Skeletal muscle cell (primary cell): ENCODE measurements at regions not wholly inside any gene's neighbourhood (a gene's known extent, or its start where the extent isn't known, plus 50 kb on each side); places are given as distances from the start of the nearest gene placed in this dataset.
"Not testable (repeated sequence)": the region's sequence is repeated elsewhere in the genome, so short reads cannot be mapped to it uniquely, and the experiment has no call there.

Experiments used
- DNase-seq: peaks from one replicate; pipeline ENCODE4 v3.0.0-alpha.2; 2010; ENCODE audit warnings: low read depth
- H3K4me3 ChIP-seq: 2 replicates; pipeline ENCODE4 v1.5.1; 2011; ENCODE audit warnings: low read depth, mild to moderate bottlenecking, control low read depth, low read length, moderate library complexity

GRCh38 chr16:73993878-73994277 is 302.7 kb upstream of the PSMD7 start:
- no peak for DNase-seq
- H3K4me3 ChIP-seq = no peak overlapping the region

- H3K4me3 ChIP-seq = no peak overlapping the region
- DNase-seq = no peak
Measured at GRCh38 chr16:73978407-73978784, 318.2 kb upstream of the PSMD7 start.

DNA sequence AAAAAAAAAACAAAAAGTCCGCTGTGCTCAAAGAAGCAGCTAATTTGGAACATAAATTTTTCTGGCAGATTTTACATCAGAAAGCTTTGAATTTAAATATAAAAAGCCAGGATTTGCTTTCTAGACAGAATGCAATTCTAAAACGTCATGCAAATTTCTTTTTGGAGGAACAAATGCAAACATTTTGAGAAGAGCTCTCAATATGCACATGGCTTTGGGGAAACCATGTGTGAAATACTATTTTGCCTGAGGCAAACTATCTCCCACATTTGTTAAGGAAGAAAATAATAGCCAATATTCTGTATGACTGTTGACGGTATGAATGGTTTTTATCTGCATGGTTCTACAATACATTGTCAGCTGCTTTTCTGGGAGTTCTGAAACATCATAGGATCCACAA is 320.0 kb upstream of the PSMD7 start:
- DNase-seq = no peak
- H3K4me3 ChIP-seq = no peak overlapping the region

- DNase-seq = no peak
Measured at GRCh38 chr16:73973174-73973573, 323.4 kb upstream of the PSMD7 start.

GRCh38 chr16:73966851-73967250 is 329.8 kb upstream of the PSMD7 start:
- no peak for DNase-seq

More at GRCh38 chr16:73973174-73973573, 323.4 kb upstream of the PSMD7 start:
- H3K4me3 ChIP-seq = no peak overlapping the region

GRCh38 chr16:73965591-73965990 is 331.0 kb upstream of the PSMD7 start:
- H3K4me3 ChIP-seq = no peak overlapping the region
- DNase-seq = no peak

More at GRCh38 chr16:73966851-73967250, 329.8 kb upstream of the PSMD7 start:
- H3K4me3 ChIP-seq = no peak overlapping the region

DNA sequence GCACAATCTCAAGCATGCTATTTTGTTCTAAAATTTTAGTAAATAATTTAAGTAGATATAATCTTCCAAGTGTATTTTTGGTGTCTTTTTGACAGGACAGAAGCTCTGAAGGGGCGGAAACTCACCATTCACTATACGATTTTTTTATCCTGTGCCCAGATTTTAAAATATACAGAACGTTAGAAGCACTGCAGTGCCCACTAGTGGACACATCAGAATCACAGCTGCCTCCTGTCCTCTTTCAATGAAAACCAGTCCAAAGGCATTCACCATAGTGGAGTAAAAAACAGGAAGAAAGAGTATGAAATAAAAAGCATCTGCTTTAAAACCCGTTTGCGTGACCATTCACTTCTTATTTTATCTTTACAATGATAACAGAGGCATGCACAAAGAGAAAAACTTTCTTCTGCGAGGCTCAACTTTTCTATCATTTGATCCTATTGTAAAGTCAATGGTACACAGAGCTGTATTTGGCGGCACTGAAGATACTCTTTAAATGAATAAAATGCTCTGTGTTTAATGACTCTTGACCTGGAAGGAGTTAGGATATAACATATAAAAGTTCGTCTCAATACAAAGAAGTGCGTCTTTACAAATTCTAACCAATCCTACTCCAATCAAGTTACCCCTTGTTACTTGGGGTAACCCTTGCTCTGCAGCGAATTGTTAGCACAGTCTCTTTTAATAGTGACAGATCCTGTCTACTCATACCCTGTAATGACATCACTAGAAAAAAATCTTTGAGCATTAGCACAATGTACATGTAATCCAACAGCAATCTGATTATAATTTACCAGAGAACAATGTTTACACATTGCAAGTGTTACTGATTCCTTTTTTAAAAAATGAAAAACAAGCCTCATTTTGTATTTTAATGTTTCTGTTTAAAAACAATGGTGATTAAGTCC is 339.8 kb upstream of the PSMD7 start:
- H3K4me3 ChIP-seq = no peak overlapping the region
- peak; percentile 13 for DNase-seq

DNA sequence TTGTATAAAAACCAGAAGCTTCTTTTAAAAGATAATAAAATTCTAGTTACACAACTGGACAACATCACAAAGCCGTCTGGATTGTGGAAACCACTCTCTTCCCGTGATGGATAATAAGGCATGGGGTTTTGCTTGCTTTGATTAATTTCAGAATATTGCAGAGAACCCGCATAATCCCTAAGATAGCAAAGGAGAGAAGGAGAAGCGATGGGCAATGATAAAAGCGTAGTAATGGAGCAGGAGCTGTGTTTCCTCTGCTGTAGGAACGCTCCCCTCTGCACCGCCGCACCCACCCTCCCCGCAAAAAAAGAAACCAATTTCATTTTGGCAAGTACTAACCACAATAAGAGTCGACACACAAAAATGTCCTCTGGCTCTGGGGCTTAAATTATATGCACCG is 340.9 kb upstream of the PSMD7 start:
- H3K4me3 ChIP-seq = no peak overlapping the region
- DNase-seq = no peak

GRCh38 chr16:73955255-73955654 is 341.4 kb upstream of the PSMD7 start:
- DNase-seq = no peak
- no peak overlapping the region for H3K4me3 ChIP-seq

DNA sequence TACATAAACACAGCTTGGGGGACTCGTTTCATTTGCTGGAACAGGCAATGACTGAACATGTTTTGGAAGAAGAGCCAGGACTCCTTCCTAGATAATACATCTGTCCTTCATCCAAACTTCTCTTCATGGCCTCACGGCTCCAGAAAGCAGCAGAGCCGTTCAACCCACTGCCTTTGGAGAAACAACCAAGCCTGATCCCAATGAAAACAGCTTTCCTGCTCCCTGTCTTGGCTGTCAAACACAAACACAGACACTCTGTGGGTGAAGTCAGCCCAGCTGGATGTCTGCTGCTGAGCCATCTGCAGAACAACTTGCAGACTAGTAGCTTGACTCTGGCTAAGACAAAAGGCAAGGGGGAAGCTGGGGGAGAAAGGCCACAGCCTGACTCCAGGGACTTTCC is 345.1 kb upstream of the PSMD7 start:
- no peak for DNase-seq
- H3K4me3 ChIP-seq = no peak overlapping the region

DNA sequence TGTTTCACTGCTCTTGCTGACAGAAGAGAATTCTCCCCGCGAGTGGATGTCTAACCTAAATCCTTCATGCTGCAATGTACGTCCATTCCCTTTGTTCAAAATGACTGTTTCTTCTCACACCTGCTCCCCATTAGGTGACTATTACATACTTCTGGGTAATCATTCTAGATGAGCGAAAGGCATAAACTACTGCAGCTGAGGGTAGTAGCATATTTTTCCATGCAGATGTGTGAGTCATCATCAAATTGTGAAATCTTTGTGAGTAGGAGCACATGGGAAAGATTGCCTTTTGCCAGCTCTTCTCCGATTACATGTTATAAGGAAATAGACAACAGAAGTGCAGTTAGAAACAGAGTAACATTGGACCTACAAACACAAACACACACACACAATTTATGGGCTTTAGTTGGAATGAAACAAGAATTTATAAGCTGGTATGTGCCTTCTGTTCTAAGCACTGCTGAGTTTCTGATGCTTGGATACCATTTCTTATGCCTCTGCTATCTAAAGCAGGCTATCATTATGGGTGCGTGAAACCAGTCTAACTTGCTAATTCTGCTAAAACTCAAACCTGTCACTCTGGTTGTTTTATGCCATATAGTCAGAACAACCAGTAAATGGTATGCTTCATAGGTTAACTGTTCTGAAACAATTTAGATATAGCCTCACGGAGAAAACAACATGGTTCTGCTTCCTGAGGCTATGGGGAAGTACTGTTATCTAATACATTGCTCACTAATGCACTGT is 346.9 kb upstream of the PSMD7 start:
- H3K4me3 ChIP-seq = no peak overlapping the region
- DNase-seq = peak; percentile 65

DNA sequence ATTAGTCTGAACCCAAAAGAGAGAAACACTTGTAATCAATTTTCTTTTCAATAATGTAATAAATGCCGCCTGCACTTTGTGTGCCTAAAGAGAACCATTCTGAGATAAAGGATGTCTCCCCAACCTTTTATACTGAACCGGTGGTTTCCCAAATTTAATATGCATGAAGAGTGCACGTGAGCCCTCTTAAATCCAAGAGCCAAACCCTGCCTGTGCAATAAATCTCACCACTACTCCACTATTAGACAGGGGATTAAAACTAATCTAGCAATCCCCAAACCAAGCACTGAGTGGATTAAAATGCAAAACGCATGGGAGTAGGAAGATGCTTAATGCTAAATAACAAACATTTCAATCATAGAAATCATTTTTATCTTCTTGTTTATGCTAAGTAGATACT is 351.0 kb upstream of the PSMD7 start:
- no peak for DNase-seq
- no peak overlapping the region for H3K4me3 ChIP-seq

DNA sequence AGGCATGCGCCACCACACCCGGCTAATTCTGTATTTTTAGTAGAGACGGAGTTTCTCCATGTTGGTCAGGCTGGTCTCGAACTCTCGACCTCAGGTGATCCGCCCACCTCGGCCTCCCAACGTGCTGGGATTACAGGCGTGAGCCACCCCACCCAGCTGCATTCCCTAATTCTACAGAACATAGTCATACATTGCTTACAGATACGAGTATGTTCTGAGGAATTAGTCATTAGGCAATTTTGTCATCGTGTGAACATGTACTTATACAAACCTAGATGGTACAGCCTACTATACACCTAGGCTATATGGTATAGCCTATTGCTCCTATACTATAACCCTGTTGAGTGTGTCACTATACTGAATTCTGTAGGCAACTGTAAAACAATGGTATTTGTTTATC is 353.4 kb upstream of the PSMD7 start:
- H3K4me3 ChIP-seq, DNase-seq: not testable (repeated sequence)

DNA sequence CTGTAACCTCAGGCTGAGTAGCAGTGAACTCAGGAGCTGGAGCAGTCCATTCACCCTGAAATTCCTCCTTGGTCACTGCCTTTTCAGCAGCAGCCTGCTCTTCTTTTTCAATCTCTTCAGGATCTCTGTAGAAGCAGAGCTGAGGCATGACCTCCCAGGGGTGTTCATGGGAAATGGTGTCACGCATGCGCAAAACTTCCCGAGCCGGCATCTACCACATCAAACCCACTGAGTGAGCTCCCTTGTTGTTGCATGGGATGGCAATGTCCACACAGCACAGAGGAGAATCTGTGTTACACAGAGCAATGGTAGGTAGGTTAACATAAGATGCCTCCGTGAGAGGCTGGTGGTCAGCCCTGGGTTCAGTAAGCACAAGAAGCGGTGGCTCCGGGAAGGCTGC is 355.8 kb upstream of the PSMD7 start:
- H3K4me3 ChIP-seq, DNase-seq: not testable (repeated sequence)

DNA sequence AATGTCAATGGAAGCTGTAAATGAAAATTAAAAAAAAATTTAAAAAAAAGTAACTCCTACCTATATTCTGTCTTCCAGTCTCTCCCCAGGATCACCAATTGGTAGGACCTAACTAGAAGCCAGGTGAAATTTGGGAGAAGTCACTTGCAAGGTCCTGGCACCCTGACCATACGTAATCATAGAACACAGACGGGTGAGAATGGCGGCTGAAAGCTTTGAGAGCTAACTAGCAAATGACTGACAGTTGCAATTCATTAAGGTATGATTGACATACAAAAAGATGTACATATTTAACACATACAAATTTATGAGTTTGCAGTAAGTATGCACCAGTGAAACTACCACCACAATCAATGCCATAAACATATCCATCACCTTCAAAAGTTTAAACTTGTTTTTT is 372.7 kb upstream of the PSMD7 start:
- no peak for DNase-seq
- H3K4me3 ChIP-seq = no peak overlapping the region

- H3K4me3 ChIP-seq = no peak overlapping the region
- no peak for DNase-seq
Measured at GRCh38 chr16:73921295-73921694, 375.3 kb upstream of the PSMD7 start.

DNA sequence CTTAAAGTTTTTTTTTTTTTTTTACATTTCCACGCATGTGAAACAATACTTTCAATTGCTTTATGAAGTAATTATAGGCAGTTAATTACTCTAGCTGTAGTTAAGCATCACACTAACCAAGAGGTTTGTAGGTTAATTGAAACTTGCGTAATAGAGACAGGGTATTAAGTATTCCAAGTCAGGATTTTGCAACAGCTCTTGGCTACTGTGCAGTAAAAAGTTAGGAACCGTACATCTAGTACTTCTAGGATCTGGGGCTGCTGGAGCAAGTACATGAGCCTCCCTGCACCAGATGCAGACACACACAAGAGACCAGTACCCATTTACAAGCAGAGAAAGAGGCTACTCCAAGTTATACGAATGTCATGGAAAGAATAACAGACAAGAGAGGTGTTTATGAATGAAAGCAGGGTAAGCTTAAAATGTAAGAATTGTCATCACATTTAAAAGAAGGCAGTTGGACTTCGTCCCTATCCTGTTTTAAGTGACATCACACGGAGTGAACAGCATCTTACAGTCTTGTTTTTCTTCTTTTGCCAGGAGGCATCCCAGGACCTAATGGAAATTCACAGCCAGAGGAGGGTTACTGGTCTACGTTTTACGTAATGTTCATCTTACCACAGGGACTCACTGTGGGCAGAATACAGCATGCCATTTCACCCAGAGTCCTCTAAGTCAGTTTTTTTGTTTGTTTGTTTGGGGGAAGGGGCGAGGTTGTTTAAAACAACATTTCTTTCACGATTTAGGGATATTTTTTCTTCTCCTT is 379.6 kb upstream of the PSMD7 start:
- DNase-seq = no peak
- no peak overlapping the region for H3K4me3 ChIP-seq

DNA sequence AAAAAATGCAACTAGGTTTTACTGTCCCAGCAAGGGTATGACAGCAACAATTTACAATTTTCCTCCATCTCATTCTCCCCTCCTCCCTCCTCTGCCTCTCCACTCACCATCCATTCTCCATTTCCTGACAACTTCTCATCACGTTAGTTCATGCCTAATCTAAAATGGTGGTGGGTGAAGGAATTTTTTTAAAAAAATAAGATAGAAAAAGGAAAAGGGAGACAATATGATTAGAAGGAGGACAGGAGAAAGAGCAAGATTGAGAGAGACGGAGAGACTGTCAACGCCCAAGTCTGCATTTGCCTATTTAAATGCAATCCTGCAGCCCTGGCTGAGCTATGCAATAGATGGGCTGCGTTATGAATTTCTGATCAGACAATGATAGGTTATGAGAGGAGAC is 380.7 kb upstream of the PSMD7 start:
- no peak overlapping the region for H3K4me3 ChIP-seq
- no peak for DNase-seq

DNA sequence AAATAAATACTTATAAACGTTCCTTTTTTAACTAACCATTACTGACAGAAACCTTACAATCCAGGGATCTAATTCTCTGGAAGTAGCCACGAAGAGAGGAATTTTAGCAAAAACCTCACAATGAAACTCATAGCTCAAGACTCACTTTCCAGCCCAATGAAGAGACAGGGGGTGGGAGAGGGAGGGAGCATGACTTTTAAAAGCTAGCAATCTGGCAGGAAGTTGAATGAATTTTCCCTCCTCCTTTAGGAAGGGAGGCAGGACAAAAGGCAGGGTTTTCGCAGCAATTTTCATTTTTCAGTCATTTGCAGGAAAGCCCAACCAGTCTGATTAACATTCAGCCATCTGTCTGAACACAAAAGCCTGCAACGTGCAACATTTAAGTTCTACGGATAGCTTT is 381.5 kb upstream of the PSMD7 start:
- no peak for DNase-seq
- H3K4me3 ChIP-seq = no peak overlapping the region

- no peak overlapping the region for H3K4me3 ChIP-seq
- DNase-seq = no peak
Measured at GRCh38 chr16:73912850-73913249, 383.8 kb upstream of the PSMD7 start.
